Prostate gland (tissue), 2 donors: ENCODE measurements at regions not wholly inside any gene's neighbourhood (a gene's known extent, or its start where the extent isn't known, plus 50 kb on each side); places are given as distances from the start of the nearest gene placed in this dataset.

Experiments used
- CTCF ChIP-seq, 4 experiments: fragments of 200-600 bp in 2 of 4; fragments of 450-650 bp in 2 of 4; sonication (generic) in 2 of 4; IDR thresholded peaks; 1 replicate in 3 of 4; 2 replicates in 1 of 4; pipeline ENCODE4 v1.5.1; 2016 to 2019; ENCODE audit warnings: antibody characterized with exemption in 4 of 4, mild to moderate bottlenecking in 2 of 4, moderate library complexity in 2 of 4
- POLR2A ChIP-seq: fragments of 450-650 bp; IDR thresholded peaks from one replicate; pipeline ENCODE4 v1.6.1; 2016; ENCODE audit warnings: antibody characterized with exemption, mild to moderate bottlenecking
- POLR2AphosphoS5 ChIP-seq: sonication (generic); formaldehyde crosslinking; IDR thresholded peaks from one replicate; pipeline ENCODE4 v1.6.1; 2017; ENCODE audit warnings: antibody characterized with exemption

GRCh38 chr1:187961895-187962294 is 1133.1 kb downstream of the PLA2G4A start:
- TF ChIP-seq CTCF (IDR thresholded peaks at IDR 0.05) (no peak), POLR2A (no peak), POLR2AphosphoS5 (no peak)
